WTC11 (cell line): ENCODE measurements at regions not wholly inside any gene's neighbourhood (a gene's known extent, or its start where the extent isn't known, plus 50 kb on each side); places are given as distances from the start of the nearest gene placed in this dataset.

Experiments
- ATAC-seq: fragments of 200-7000 bp; cut with Tn5 transposase; 2 replicates; pipeline ENCODE4 v1.10.0; 2021; ENCODE audit warnings: mild to moderate bottlenecking, moderate library complexity
- CTCF ChIA-PET: fragments of 300-600 bp; sonication (Branson Sonifier 250); formaldehyde crosslinking; loops from one replicate; lab custom pipeline; 2021; ENCODE audit warnings: antibody characterized with exemption; lab: Charles Lee
- POLR2A ChIA-PET: fragments of 350-600 bp; sonication (Branson Sonifier 250); formaldehyde crosslinking; loops from one replicate; lab custom pipeline; 2021; ENCODE audit warnings: antibody characterized with exemption; lab: Charles Lee
- DNase-seq: peaks from one replicate; pipeline ENCODE4 v3.0.0; 2021; ENCODE audit warnings: low spot score
- H3K27ac Mint-ChIP-seq: 2 replicates; pipeline ENCODE4 v1.8.0; 2021; ENCODE audit warnings: mixed read lengths
- H3K27me3 Mint-ChIP-seq: 2 replicates; pipeline ENCODE4 v1.8.0; 2021; ENCODE audit warnings: low read depth, mild to moderate bottlenecking, moderate library complexity, mixed read lengths
- H3K36me3 Mint-ChIP-seq: 2 replicates; pipeline ENCODE4 v1.8.0; 2021; ENCODE audit warnings: mixed read lengths
- H3K4me1 Mint-ChIP-seq: 2 replicates; pipeline ENCODE4 v1.8.0; 2022; ENCODE audit warnings: mixed read lengths
- H3K4me3 Mint-ChIP-seq: 2 replicates; pipeline ENCODE4 v1.8.0; 2021; ENCODE audit warnings: mild to moderate bottlenecking, moderate library complexity, mixed read lengths
- H3K9me3 Mint-ChIP-seq: 2 replicates; pipeline ENCODE4 v1.8.0; 2021; ENCODE audit warnings: mixed read lengths
- CBFB ChIP-seq: sonication (generic); formaldehyde crosslinking; IDR thresholded peaks from 2 replicates; pipeline ENCODE4 v1.8.1; 2022; ENCODE audit warnings: mild to moderate bottlenecking, low read depth, missing genetic modification reagents
- CREB1 ChIP-seq: sonication (generic); formaldehyde crosslinking; IDR thresholded peaks from 2 replicates; pipeline ENCODE4 v1.8.0; 2023; ENCODE audit warnings: mild to moderate bottlenecking, missing genetic modification reagents
- CREM ChIP-seq: sonication (generic); formaldehyde crosslinking; IDR thresholded peaks from 2 replicates; pipeline ENCODE4 v1.8.1; 2022; ENCODE audit warnings: mild to moderate bottlenecking, missing genetic modification reagents, moderate library complexity
- EMX1 ChIP-seq: fragments of 250-450 bp; sonication (Bioruptor Pico); IDR thresholded peaks from 2 replicates; pipeline ENCODE4 v1.8.0; 2021; ENCODE audit warnings: mild to moderate bottlenecking
- ESRRA ChIP-seq: sonication (generic); formaldehyde crosslinking; IDR thresholded peaks from 2 replicates; pipeline ENCODE4 v1.8.1; 2022; ENCODE audit warnings: mild to moderate bottlenecking, missing genetic modification reagents, borderline replicate concordance
- FOXJ3 ChIP-seq: sonication (generic); formaldehyde crosslinking; IDR thresholded peaks from 2 replicates; pipeline ENCODE4 v1.9.0; 2021; ENCODE audit warnings: missing genetic modification reagents, mild to moderate bottlenecking, borderline replicate concordance
- FOXK1 ChIP-seq: sonication (generic); formaldehyde crosslinking; IDR thresholded peaks from 2 replicates; pipeline ENCODE4 v1.8.0; 2022; ENCODE audit warnings: mild to moderate bottlenecking, moderate library complexity, missing genetic modification reagents
- FOXP4 ChIP-seq: sonication (generic); formaldehyde crosslinking; IDR thresholded peaks from 2 replicates; pipeline ENCODE4 v1.8.0; 2022; ENCODE audit warnings: mild to moderate bottlenecking, missing genetic modification reagents
- HMGA2 ChIP-seq: fragments of 250-450 bp; sonication (Bioruptor Pico); IDR thresholded peaks from 2 replicates; pipeline ENCODE4 v1.4.0; 2021; ENCODE audit warnings: mild to moderate bottlenecking, moderate library complexity
- HMGXB4 ChIP-seq: sonication (generic); formaldehyde crosslinking; IDR thresholded peaks from 2 replicates; pipeline ENCODE4 v1.8.1; 2023; ENCODE audit warnings: mild to moderate bottlenecking, moderate library complexity, missing genetic modification reagents
- IRF2 ChIP-seq: sonication (generic); formaldehyde crosslinking; IDR thresholded peaks from 2 replicates; pipeline ENCODE4 v1.8.0; 2022; ENCODE audit warnings: low read depth, missing genetic modification reagents, borderline replicate concordance
- NFATC4 ChIP-seq: fragments of 250-450 bp; sonication (Bioruptor Pico); IDR thresholded peaks from 2 replicates; pipeline ENCODE4 v1.9.0; 2021; ENCODE audit warnings: mild to moderate bottlenecking
- NFYB ChIP-seq: sonication (generic); formaldehyde crosslinking; conservative IDR thresholded peaks from 2 replicates; pipeline ENCODE4 v1.8.0; 2022; ENCODE audit warnings: low read depth, missing genetic modification reagents
- NR1H2 ChIP-seq: sonication (generic); formaldehyde crosslinking; IDR thresholded peaks from 2 replicates; pipeline ENCODE4 v1.9.0; 2021; ENCODE audit warnings: mild to moderate bottlenecking, moderate library complexity, missing genetic modification reagents
- NR2C2 ChIP-seq: sonication (generic); formaldehyde crosslinking; IDR thresholded peaks from 2 replicates; pipeline ENCODE4 v1.8.0; 2022; ENCODE audit warnings: mild to moderate bottlenecking, missing genetic modification reagents
- PREB ChIP-seq: sonication (generic); formaldehyde crosslinking; IDR thresholded peaks from 2 replicates; pipeline ENCODE4 v1.8.1; 2022; ENCODE audit warnings: mild to moderate bottlenecking, missing genetic modification reagents, moderate library complexity, borderline replicate concordance
- RELA ChIP-seq: sonication (generic); formaldehyde crosslinking; IDR thresholded peaks from 2 replicates; pipeline ENCODE4 v1.8.1; 2022; ENCODE audit warnings: missing genetic modification reagents, mild to moderate bottlenecking, borderline replicate concordance
- USF2 ChIP-seq: sonication (generic); formaldehyde crosslinking; IDR thresholded peaks from 2 replicates; pipeline ENCODE4 v1.8.1; 2023; ENCODE audit warnings: mild to moderate bottlenecking, missing genetic modification reagents, moderate library complexity
- ZNF219 ChIP-seq: sonication (generic); formaldehyde crosslinking; IDR thresholded peaks from 2 replicates; pipeline ENCODE4 v1.8.0; 2023; ENCODE audit warnings: missing genetic modification reagents, mild to moderate bottlenecking, borderline replicate concordance
- ZNF263 ChIP-seq: sonication (generic); formaldehyde crosslinking; IDR thresholded peaks from 2 replicates; pipeline ENCODE4 v1.8.1; 2022; ENCODE audit warnings: low read depth, mild to moderate bottlenecking, moderate library complexity, missing genetic modification reagents
- ZNF396 ChIP-seq: fragments of 250-450 bp; sonication (Bioruptor Pico); IDR thresholded peaks from 2 replicates; pipeline ENCODE4 v1.8.0; 2021; ENCODE audit warnings: mild to moderate bottlenecking, moderate library complexity, borderline replicate concordance
- ZNF416 ChIP-seq: fragments of 250-450 bp; sonication (Bioruptor Pico); IDR thresholded peaks from 2 replicates; pipeline ENCODE4 v1.9.0; 2021; ENCODE audit warnings: mild to moderate bottlenecking, inconsistent platforms
- ZNF425 ChIP-seq: fragments of 250-450 bp; sonication (Bioruptor Pico); conservative IDR thresholded peaks from 2 replicates; pipeline ENCODE4 v1.9.0; 2021; ENCODE audit warnings: mild to moderate bottlenecking
- ZNF512 ChIP-seq: sonication (generic); formaldehyde crosslinking; IDR thresholded peaks from 2 replicates; pipeline ENCODE4 v1.8.1; 2022; ENCODE audit warnings: missing genetic modification reagents, borderline replicate concordance

- TF ChIP-seq PREB (CRISPR knock-in tag) (no peak), ZNF263 (CRISPR knock-in tag) (no peak), ZNF396 (CRISPR knock-in tag) (no peak), ZNF416 (CRISPR knock-in tag) (no peak), HMGXB4 (no peak)
Observed at GRCh38 chr1:4175566-4176405, 275.7 kb upstream of the C1orf174 start (continued).

GRCh38 chr1:4176841-4177240, 276.8 kb upstream of the C1orf174 start:
- no peak for ATAC-seq
- TF ChIP-seq FOXK1 (CRISPR knock-in tag) (no peak), CREB1 (CRISPR knock-in tag) (no peak), NR2C2 (CRISPR knock-in tag) (no peak), USF2 (CRISPR knock-in tag) (no peak), NFYB (CRISPR knock-in tag) (no peak), IRF2 (no peak), ZNF219 (CRISPR knock-in tag) (no peak), CBFB (CRISPR knock-in tag) (no peak), NR1H2 (CRISPR knock-in tag) (no peak), ZNF425 (CRISPR knock-in tag) (no peak), RELA (CRISPR knock-in tag) (no peak), NFATC4 (CRISPR knock-in tag) (no peak), FOXP4 (no peak), FOXJ3 (CRISPR knock-in tag) (no peak), EMX1 (CRISPR knock-in tag) (no peak), CREM (CRISPR knock-in tag) (no peak), ZNF512 (no peak), HMGA2 (CRISPR knock-in tag) (no peak), ESRRA (CRISPR knock-in tag) (no peak)

More at GRCh38 chr1:4176841-4177240, 276.8 kb upstream of the C1orf174 start:
- ChIA-PET CTCF (no interaction called here), POLR2A (no interaction called here)
- H3K36me3 Mint-ChIP-seq, result peaks cover 79% of the 10 kb centered on the region
- H3K9me3 Mint-ChIP-seq, result peaks cover 78% of the 10 kb centered on the region
- H3K4me1 Mint-ChIP-seq, result no peaks in the 10 kb centered on the region
- no peak overlapping the region for H3K4me3 Mint-ChIP-seq
- no peak for DNase-seq
- H3K27me3 Mint-ChIP-seq, result peaks cover 7% of the 10 kb centered on the region; the same call in 1 of the 2 replicates
- no peak overlapping the region for H3K27ac Mint-ChIP-seq
